Stimulated activated CD4-positive, alpha-beta T cell treated with anti-CD3 and anti-CD28 coated beads, Interleukin-2, amount 100 ng/mL, for 24 hours (primary cell): ENCODE measurements at regions not wholly inside any gene's neighbourhood (a gene's known extent, or its start where the extent isn't known, plus 50 kb on each side); places are given as distances from the start of the nearest gene placed in this dataset.

Experiments used
- DNase-seq, 2 donors: peaks; one replicate each; pipeline ENCODE4 v3.0.0-alpha.2; 2020

- DNase-seq, result no peak
Measured at GRCh38 chr5:24805230-24805629, 160.5 kb upstream of the CDH10 start.

- DNase-seq, result no peak
Measured at GRCh38 chr5:24804221-24804681, 159.5 kb upstream of the CDH10 start.

DNA sequence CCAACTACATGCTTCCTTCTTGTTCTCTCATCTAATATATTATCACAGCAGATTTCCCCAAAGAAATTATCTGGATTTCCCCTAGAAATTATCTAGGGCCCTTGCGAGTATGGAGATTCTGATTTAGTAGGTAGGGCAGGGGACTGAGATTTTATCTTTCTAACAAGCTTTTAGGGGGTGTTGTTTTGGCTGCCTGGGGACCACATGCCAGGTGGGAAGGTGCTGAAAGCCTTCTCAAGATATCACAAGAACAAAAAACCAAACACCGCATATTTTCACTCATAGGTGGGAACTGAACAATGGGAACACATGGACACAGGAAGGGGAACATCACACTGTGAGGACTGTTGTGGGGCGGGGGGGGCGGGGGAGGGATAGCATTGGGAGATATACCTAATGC is 146.5 kb upstream of the CDH10 start:
- no peak for DNase-seq

- DNase-seq, result no peak
Measured at GRCh38 chr5:24789611-24790351, 145.0 kb upstream of the CDH10 start.

GRCh38 chr5:24788829-24789514 is 144.2 kb upstream of the CDH10 start:
- DNase-seq, result no peak

DNA sequence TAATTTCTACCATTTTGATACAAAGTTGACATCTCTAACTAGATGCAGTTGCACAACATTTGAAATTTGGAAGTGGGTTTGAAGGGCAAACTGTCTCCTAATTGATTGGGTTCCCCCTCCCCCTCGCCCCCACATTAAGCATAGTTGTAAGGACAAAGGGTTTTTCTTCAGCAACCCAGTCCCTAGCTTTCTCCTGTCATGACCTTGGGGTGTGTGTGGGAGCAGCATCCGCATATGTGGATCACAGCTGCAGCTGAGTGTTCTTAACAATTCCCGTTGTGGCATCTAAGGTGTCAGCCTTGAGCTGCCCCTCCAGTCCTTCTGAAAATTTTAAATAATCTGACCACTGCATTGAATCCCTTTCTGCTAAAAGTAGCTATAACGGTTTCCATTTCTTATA is 141.3 kb upstream of the CDH10 start:
- no peak for DNase-seq

GRCh38 chr5:24783596-24783995 is 138.8 kb upstream of the CDH10 start:
- DNase-seq, result no peak

DNA sequence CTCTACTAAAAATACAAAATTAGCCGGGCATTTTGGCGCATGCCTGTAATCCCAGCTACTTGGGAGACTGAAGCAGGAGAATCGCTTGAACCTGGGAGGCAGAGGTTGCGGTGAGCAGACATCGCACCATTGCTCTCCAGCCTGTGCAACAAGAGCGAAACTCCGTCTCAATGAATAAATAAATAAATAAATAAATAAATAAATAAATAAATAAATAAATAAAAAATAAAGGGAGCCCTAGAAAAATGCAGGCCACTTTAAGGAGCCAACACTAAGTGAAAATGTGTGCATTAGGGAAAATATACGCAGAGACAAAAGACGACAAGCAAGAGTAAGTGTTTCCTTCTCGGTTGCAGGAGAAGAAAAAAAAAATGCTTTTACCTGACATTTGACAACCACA is 132.6 kb upstream of the CDH10 start:
- DNase-seq, result no peak

- DNase-seq, result no peak
Measured at GRCh38 chr5:24773261-24773660, 128.5 kb upstream of the CDH10 start.

DNA sequence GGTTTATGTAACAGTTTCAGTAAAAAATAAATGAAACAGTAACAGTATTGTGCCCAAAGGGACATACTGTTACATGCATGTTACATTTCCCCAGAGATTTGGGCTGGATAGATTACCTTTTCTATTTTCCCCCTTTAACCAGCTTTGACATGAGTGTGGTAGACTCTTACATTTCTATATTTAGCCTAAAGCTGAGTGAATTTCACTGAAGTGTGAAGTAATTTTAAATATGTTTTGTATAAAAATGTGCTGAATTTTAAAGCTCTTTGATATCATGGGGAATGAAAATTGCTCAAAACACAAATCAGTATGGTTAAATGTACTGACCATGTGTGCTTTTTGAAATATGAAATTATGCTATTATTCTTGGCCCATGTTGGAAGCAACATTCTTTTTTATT is 122.3 kb upstream of the CDH10 start:
- no peak for DNase-seq

GRCh38 chr5:24765219-24765618 is 120.4 kb upstream of the CDH10 start:
- no peak for DNase-seq

DNA sequence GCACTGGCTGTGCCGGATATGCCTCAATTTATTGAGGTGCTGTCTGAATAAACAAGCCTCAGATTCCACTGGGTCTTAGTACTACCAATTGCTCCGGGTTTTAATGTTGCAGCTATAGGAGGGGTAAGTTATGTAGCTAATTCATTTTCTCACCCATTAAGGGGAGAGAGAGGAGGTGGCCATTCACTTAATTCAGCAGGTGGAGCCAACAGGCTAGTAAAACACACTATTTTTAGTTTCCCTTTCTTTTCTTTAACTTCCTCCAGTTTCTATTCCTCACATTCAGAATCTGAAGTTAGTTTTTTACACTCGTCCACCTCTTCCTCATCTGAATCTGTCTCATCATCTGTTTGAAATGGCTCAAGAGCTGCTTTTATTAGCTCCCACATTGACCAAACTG is 105.6 kb upstream of the CDH10 start:
- DNase-seq, result no peak

GRCh38 chr5:24749701-24750100 is 104.9 kb upstream of the CDH10 start:
- DNase-seq, result no peak

- no peak for DNase-seq
Measured at GRCh38 chr5:24747327-24747726, 102.5 kb upstream of the CDH10 start.

- no peak for DNase-seq
Measured at GRCh38 chr5:24742334-24742733, 97.6 kb upstream of the CDH10 start.

DNA sequence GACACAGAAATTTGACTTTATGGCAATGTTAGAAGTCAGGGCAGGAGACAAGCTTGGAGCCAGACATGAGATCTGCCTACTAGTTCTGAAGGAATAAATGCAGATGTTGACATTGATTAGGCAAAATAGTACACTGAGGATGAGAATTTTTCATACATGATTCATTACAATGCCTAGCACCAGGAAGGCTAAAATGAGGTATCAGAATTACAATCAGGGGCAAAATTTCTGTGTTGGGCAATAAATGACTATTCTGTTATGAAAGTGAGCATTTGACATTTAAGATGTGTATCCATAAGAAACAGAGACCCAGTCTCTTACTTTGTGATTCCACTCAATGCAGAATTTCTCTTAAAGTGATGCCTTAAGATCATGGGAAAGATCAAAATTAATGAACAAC is 92.4 kb upstream of the CDH10 start:
- DNase-seq, result no peak

DNA sequence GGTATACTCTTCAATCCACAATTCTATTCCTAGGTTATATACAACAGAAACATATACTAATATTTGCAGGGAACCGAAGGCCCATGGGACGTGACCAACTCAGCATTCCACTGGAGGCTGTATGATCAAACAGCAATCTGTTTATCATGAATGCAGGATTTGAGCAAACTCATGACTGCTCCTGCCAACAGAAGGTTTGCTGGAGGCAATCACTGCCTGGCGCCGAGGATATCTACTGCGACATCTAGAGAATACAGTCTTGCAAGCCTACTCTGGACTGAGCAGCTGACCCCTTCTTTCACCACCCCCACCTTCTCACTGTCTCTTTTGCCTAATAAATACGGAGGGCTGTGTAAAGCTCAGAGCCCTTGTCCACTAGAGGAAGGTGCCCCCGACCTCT is 90.5 kb upstream of the CDH10 start:
- no peak for DNase-seq

GRCh38 chr5:24732184-24732583 is 87.4 kb upstream of the CDH10 start:
- no peak for DNase-seq

- DNase-seq, result no peak
Measured at GRCh38 chr5:24720743-24721142, 76.0 kb upstream of the CDH10 start.

DNA sequence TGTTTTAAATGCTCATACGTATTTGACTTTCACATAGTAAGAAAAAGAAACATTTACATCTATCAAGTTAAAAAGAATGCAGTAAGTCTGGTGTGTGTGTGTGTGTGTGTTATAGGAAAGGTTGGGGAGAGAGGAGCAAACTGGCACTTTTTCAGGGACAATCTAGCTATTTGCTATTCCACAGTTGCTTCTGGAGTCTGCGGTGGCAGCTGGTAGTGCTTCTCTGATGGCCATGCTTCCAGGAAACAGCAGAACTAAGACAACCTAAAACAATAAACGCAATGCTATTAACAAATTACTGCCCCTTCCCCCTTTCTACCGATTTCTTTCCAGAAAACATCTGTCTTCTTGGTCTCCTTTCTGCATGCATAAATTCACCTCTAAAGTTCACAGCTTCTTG is 70.0 kb upstream of the CDH10 start:
- no peak for DNase-seq

- DNase-seq, result no peak
Measured at GRCh38 chr5:24712947-24713346, 68.2 kb upstream of the CDH10 start.

DNA sequence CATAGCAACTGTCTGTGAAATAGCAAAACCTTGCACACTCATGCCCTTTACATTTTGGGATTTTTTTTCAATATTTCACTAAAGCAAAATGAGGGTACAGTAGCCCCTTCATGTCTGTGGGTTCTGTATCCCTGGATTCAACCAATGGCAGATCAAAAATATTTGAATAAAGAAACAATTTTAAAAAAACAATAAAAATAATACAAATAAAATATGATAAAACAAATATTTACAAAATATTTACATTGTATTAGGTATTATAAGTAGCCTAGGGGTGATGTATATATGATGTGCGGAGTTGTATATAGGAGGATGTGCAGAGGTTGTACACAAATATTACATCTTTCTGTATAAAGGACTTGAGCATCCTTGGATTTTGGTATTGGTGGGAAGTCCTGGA is 67.3 kb upstream of the CDH10 start:
- DNase-seq, result no peak

GRCh38 chr5:24703934-24704333 is 59.2 kb upstream of the CDH10 start:
- no peak for DNase-seq
